AML-193 (cell line): ENCODE measurements at regions not wholly inside any gene's neighbourhood (a gene's known extent, or its start where the extent isn't known, plus 50 kb on each side); places are given as distances from the start of the nearest gene placed in this dataset.

Source experiments
- DNase-seq, 2 experiments: peaks; one replicate each; lab custom pipeline; 2025; lab: John Stamatoyannopoulos, UW

- DNase-seq = no peak
Observed at GRCh38 chr5:117519957-117520500, 945.4 kb upstream of the SEMA6A start.

GRCh38 chr5:117504305-117504704 lies 929.7 kb upstream of the SEMA6A start:
- DNase-seq = no peak

GRCh38 chr5:117497601-117498000 lies 923.0 kb upstream of the SEMA6A start:
- DNase-seq = no peak

- no peak for DNase-seq
Observed at GRCh38 chr5:117496801-117497200, 922.2 kb upstream of the SEMA6A start.

GRCh38 chr5:117494188-117494587 lies 919.6 kb upstream of the SEMA6A start:
- no peak for DNase-seq

GRCh38 chr5:117488976-117489500 lies 914.4 kb upstream of the SEMA6A start:
- DNase-seq = no peak

GRCh38 chr5:117487556-117487955 lies 912.9 kb upstream of the SEMA6A start:
- DNase-seq = no peak

- DNase-seq = no peak
Observed at GRCh38 chr5:117486879-117487391, 912.3 kb upstream of the SEMA6A start.

GRCh38 chr5:117486261-117486660 lies 911.6 kb upstream of the SEMA6A start:
- DNase-seq = no peak

- DNase-seq = no peak
Observed at GRCh38 chr5:117475919-117476318, 901.3 kb upstream of the SEMA6A start.

GRCh38 chr5:117473165-117473564 lies 898.5 kb upstream of the SEMA6A start:
- no peak for DNase-seq

- DNase-seq = no peak
Observed at GRCh38 chr5:117463881-117464570, 889.4 kb upstream of the SEMA6A start.

- DNase-seq = no peak
Observed at GRCh38 chr5:117461966-117462365, 887.3 kb upstream of the SEMA6A start.

GRCh38 chr5:117461403-117461802 lies 886.8 kb upstream of the SEMA6A start:
- no peak for DNase-seq

GRCh38 chr5:117457656-117458055 lies 883.0 kb upstream of the SEMA6A start:
- no peak for DNase-seq

- DNase-seq = no peak
Observed at GRCh38 chr5:117456866-117457470, 882.3 kb upstream of the SEMA6A start.

- no peak for DNase-seq
Observed at GRCh38 chr5:117455236-117456233, 880.9 kb upstream of the SEMA6A start.

GRCh38 chr5:117454716-117455212 lies 880.1 kb upstream of the SEMA6A start:
- DNase-seq = peak; percentile 10 to 36

GRCh38 chr5:117436846-117437245 lies 862.2 kb upstream of the SEMA6A start:
- DNase-seq = no peak

GRCh38 chr5:117435203-117435602 lies 860.6 kb upstream of the SEMA6A start:
- DNase-seq = no peak

GRCh38 chr5:117434254-117434653 lies 859.6 kb upstream of the SEMA6A start:
- DNase-seq = no peak

GRCh38 chr5:117433818-117434217 lies 859.2 kb upstream of the SEMA6A start:
- DNase-seq = no peak
